ENCODE measurements at regions not wholly inside any gene's neighbourhood (a gene's known extent, or its start where the extent isn't known, plus 50 kb on each side); places are given as distances from the start of the nearest gene placed in this dataset.
"Not testable (repeated sequence)": the region's sequence is repeated elsewhere in the genome, so short reads cannot be mapped to it uniquely, and the experiment has no call there.

DNA sequence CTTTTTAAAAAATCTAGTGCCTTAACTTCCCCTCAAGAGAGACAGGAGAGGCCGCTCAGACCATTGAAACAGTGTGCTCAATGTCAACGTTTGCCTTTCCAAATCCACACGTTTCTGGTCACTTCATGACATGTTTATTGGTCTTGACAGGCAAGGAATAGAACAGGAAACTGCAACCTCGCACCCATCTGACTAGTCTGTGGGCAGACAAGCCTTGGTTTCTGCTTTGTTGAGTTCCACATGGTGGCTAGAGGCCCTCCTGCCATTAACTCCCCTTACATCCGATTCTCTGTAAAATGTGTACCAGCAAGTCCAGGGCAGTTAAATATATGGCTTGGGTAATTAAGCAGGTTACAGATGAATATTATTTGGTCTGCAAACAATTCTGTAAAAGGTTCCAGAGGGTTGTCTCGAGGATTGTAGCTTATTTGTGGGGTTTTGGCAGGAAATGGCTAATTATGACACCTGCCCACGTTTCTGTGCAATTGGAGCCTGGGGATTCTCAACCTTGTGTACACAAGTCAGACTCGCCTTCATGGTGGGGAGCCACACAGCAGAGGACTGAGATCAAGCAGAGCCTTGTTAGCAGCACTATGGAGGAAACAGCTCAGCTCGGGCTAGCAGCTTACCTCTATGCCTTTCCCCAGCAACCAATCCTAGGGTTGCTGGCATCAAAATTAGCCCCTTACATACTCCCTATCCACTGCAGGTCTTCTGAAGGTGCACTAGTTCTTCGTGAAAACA, 317.5 kb upstream of the IGF1R start:
- DNase-seq = no peak

DNA sequence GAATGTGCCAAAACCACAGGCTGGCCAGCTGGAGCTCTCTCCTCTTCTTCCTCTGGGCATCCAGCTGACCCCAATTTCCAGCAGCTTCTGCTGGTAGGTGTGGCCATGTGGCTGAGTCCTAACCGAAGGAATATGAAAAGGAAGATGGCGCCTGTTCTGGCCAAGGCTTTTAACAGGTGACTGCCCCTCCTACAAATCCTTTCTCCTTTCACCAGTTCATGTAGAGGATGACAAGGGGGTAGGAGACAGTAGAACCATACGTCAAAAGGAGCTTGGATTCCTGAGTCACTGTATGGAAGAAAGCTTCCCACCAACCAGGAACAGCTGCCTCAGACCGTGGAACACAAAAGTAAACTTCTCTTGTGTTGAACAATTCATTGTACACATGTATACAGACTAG, 316.7 kb upstream of the IGF1R start:
- DNase-seq = no peak

DNA sequence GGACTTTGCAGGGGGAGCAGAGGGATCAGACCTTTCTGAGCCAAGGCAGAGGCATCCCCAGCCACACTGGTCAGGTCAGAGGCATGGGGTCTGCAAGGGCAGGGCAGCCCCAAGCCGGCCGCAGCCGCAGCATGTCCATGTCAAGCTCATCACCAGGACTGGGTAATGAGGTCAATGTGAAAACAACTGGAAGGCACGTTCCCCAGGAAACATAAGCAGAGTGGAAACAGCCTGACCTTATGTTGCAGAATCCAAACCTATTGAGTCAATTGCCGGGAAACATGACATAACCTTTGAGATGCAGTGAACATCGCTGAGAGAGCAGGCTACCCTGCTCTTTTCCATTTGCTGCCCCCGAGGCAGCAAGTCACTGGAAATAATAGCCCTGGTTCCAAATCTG, 315.1 kb upstream of the IGF1R start:
- DNase-seq = no peak

DNA sequence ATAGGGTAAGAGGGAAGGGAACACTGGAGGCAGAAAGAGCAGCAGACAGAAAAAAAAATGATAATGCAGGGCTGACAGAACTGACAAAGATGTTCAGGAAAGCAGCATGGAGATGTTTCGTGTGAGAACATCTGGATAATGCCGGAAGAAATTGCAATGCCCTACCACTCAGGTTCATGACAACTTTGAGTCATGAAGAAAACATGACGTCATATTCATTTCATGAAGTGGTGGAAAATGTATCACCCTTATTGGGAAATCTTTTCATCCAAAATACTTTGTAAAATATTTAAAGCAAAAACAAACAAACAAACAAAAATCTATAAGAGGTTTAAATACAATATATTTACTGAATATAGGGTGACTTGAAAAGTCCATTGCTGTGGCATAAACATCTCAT, 305.4 kb upstream of the IGF1R start:
- DNase-seq = no peak

DNA sequence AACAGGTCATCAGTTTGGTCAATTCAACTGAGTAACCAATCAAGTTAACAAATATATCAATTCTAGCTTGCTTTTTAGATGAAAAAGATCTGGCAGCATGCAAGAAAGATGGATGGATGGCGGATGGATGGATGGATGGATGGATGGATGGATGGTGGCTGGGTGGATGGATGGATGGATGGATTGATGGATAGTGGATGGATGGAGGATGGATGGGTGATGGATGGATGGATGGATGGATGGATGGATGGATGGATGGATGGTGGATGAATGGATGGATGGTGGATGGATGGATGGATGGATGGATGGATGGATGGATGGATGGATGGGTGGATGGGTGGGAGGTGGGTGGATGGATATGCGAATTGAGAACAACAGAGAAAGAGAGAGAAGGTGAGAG, 303.7 kb upstream of the IGF1R start:
- no peak for DNase-seq

DNA sequence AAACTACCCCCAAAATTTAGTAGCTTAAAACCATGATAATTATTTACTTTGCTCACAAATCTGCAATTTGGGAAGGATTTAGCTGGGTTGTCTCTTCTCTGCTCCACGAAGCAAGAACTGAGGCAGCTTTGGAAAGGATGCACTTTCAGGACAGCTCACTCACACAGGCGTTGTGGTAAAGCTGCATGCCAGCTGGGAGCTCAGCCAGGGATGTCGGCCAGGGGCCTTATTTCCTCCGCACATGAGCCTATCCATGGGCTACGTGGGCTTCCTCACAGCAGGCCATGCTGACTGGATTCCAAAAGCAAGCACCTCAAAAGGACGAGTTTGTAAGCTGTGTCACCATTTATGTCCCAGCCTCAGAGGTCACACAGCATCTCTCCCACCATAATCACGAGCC, 301.3 kb upstream of the IGF1R start:
- peak; percentile 1 for DNase-seq

DNA sequence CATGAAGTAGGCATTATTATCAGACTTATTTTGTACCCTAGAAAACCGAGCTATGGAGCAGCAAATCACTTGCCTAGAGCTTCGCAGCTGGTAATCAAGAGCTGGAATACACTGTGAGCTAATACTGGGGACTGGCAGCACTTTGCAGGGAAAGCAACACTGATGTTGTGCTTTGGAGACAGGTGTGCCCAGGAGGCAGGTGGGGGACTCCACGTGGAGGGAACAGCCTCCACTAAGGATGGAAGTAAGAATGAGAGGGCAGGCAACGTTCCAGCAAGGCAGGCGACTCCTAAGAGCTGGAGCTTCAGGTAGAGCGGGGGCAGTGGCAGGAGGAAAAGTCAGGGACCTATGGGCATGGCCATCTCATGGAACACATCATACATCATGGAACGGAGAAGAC, 300.5 kb upstream of the IGF1R start:
- no peak for DNase-seq

DNA sequence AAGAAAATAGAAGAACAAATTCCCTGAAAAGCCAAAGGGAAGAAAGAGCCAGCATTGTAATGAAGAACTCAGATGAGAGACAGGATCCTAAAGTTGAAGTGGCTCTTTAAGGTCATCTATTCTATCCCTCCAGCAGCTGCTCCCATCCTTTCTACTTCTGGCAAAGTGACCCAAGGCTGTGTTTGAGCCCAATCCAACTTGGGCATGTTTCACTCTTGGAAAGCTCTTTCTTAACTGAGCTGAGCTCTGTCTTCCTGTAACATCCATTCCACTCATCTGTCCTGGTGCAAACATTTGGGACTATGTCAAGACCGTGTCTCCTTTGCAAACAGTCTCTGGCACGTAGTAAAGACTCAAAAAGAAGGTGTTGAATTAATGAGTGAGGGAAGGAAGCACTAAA, 298.1 kb upstream of the IGF1R start:
- DNase-seq = no peak

DNA sequence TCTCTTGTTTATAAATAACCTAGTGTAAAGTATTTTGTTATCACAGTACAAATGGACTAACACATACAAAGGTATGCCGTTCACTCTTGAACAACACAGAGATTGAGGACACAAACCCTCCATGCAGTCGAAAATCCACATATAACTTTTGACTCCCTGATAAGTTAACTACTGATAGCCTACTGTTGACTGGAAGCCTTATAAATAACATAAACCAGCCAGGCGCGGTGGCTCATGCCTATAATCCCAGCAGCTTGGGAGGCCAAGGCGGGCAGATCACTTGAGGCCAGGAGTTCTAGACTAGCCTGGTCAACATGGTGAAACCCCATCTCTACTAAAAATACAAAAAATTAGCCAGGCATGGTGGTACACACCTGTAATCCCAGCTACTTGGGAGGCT, 290.1 kb upstream of the IGF1R start:
- DNase-seq = not testable (repeated sequence)

DNA sequence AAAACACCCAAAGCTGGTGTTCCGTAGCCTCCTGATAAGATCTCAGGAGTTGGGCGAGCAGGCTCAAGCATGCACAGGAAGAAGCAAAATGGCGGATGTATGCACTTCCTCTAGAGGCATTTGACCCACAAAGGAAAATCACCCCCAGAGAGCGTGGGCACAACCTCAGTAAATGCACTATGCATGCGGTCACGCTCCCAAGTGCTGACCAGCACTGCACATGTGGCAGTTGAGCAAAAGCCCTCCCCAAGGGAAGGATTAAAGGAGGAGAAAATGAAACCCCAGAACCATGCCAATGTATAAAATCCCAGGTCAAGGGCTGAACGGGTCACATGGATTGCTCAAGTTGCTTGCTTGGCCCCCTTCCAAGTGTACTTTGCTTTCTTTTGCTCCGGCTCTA, 289.4 kb upstream of the IGF1R start:
- no peak for DNase-seq

DNA sequence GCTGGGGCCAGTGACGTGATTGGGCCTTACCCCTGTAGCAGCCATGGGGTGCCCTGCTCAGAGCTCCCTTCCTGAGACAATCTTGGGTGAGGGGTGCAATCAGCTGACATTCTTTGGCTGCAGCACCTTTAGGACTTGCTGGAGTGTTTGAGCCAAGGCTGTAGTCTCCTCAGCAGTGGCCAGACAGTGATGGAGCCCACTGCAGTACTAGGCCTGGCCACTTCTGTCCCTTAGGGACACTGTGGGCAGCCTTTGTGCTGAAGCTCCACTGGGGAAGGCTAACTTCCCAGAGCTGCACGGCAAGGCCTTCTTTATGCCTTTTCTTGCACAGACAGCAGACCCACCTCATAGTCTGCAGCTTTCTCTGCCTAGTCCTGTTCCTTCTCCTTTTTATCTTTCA, 284.9 kb upstream of the IGF1R start:
- DNase-seq = no peak

DNA sequence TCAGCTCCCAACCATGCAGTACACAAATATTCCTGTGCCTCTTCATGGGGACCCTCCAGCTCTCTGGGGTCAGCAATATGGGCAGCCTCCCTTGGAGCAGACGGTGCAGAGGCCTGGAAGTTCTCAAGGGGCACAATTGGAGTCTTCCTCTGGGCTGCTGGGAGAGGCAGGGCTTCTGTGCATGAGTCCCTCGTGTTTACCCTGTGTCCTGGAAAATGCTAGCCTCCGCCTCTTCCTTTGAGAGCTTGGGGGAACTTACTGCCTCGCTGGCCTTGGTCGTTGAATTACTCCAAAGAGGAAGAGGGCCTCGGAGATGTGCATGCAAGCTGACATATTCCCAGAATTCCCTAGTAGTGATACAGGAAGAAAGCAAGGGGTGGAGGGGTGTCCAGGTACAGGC, 284.4 kb upstream of the IGF1R start:
- DNase-seq = no peak

DNA sequence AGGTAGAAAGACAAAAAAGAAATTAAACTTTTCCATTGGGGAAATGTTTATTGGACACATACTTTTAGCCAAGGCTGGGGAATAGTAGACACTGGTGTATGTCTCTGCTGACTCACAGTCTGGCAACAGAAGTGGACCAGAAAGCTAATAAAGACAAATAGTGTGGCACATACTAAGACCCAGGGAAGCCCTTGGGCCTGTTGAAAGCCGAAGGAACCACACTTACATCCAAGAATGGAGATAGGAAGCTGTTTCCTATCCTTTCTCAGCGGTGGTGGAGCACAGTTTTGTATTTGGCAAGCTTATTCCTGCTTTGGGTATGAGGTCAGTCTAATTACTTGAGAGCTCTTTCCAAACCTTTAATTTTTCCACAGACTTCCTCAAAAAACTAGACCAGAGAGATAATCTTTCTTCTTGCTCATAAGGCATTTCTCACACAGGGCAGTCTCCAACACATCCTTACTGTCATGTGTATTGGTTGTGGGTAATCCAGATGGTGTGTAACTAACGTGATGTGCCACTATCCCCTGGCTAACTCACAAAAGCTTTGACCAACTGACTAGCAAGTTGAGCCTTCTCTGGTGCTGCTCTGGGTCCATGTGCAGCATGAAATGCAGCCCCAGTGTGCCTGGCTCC, 279.1 kb upstream of the IGF1R start:
- DNase-seq = no peak

DNA sequence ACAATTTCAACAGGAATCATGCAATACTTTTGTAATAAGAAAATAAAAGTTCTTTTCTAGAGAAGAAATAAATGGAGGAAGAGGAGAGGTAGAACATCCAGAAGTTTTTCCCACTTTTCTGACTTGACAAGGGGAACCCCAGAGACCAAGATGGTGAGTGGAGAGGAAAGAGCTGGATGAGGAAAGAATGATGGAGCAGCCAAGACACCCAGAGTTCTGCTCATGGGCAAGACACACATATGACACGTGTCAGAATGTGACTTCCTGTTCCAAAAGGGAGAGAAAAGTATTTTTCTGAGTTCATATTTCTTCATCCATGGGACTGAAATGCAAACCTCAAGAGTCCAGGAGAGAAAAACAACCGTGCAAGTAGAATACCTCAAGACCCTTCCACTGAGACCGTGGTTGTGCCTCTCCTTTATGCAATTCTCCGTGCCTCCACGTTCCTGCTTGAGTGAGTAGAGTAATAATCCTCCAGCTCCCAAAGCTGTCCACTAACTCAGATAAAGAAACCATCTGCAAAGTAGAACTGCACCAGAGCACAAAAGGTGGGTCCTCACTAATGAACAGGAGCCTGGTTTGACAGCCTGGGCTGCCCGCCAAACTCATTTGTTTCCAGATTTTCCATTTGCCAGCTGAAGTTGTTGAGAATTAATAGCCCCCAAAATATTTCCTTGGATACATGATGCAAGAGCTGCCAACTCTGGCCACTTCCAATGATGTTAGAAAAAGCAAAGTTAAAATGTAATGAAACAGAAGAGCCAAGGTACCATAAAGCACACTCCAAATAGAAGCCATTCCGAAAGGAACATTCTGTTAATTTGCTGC, 272.6 kb upstream of the IGF1R start:
- DNase-seq = no peak

DNA sequence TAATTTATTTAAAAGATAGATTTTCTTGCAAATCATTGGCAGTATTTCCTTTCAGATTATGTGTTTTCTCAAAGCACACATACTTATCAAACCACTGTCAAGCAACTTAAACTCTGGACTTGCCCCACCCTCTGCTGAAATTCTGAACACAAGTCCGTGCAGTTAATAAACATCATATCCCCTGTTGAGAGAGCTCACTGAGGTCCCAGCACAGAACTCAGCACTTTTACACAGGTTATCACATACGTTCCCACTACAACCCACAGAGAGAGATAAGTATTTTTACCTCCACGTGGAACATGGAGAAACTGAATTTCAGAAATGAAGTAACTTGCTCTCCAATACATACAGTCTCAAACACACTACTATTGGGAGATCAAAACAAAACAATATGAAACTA, 267.6 kb upstream of the IGF1R start:
- DNase-seq = no peak

DNA sequence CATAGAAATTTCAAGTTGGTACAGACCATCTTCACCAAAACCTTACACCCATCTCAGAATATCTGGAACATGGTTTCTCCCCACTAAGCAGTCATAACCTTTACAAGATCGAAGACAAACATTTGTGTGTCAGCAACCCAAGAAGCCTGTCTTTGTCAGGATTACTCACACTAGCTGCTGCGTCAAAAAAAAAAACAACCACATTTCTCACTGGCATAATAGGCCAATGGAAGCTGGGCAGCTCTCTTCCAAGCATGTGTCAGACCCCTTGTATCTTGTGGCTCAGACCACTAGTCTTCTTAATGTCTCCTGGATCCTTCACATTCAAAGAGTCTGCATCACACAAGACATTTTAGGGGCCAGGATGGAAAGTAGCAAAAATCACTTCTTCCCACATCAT, 266.9 kb upstream of the IGF1R start:
- DNase-seq = no peak

DNA sequence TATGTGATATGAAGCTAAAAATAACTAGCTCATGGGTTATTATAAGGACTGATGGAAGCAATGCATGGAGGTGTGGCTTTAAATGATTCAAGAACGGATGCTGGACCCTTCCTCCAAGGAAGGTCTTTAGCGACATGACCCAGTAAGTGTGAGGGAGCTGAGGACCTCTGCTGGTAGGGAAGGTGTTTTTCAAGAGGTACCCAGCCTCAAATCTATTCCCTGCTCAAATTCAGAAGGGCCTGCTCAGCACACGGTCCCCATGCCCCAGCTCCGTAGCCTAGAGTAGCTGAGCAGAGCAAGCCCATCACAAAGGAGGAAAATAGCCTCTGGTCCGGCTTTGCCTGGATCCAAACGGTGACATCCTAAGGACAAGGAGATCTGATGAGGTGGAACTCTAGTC, 266.2 kb upstream of the IGF1R start:
- no peak for DNase-seq

DNA sequence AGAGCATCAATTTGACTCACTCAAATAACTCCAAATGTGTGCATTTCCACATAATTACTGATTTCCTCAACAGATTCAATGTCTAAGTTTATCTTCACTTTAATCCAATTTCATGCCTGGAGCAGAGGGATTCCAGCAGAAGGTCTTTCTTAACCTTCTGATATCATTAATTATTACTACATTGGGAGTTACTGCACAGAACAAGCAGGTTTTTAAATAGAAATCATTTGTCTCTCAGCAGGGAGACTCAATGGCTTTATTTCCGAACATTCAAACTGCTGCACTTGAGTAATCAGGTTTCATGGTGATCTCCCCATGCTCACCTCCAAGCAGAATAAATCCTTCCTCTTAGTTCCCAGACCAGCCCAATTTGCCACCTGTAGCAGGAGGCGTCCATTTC, 264.8 kb upstream of the IGF1R start:
- no peak for DNase-seq

DNA sequence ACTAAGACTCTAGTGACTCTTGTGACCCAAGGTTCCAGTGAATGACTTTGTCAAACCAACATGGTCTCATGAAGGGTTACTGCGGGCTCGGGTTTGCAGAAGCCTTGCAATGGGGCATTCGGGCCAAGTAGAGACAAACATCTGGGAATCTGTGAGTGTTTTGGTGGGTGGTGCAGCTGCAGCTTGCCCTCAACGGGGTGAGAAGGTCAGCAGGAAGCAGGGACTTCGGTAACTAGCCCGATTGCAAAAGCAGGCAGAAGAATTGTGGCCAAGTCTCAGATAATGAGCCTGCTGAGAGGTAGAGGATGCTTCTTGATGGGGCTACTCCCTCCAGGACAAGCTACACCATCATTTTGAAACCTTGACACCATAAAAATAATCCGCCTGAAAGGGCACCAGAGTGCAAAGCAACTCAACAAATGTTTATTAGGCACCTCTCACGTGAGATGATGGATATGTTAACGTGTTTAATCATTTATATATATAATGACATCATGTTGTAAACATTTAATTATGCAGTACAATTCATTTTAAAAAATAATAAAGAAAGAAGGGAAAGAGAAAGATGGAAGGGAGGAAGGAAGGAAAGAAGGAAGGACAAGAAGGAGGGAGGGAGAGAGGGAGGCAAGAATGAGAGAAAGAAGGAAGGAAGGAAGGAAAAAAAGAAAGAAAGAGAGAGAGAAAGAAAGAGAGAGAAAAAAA, 263.9 kb upstream of the IGF1R start:
- DNase-seq = no peak

DNA sequence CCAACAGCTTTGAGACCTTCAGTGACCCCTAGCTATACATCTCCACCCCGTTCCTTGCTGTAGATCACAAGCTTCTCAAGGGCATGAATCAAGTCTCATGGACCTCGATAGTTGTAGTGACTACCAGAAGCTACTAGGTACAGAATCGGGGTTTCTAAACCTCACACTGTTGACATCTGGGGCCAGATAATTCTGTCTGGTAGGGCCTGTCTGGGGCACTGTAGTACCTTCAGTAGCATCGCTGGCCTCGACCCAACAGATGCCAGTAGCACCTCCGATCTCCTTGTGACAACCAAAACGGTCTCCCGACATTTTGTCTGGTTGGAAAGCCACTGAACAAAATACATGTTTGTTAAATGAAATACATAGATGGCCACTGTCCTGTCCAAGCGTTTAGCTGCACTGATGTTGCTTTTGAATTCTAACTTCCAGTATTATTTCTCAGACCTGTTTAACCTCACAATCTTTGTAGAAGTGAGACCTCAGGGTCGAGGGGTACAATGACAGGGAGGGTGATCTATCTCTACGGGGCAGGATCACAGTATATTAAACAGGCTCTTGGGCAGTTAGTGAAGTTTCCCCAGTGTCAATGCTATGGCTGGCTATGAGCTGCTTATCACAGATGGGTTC, 262.5 kb upstream of the IGF1R start:
- no peak for DNase-seq

DNA sequence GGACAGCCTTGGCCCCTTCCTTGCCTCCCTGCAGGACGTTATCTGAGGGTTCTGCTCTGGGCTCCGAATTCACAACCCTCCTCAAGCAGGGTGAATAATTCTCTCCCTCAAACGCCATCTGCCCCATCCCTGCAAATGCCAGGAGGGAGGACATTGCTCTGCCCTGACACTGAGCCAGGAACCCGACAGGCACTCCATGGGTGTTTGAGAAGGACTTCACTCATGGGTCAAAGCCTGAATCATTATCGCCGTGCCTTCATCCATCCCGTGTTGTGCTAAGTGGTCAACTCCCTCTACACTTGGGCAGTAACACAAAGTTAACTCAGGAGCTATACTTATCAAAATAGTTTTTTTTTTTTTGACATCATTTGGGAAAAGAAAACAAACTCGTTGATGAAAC, 261.8 kb upstream of the IGF1R start:
- no peak for DNase-seq

DNA sequence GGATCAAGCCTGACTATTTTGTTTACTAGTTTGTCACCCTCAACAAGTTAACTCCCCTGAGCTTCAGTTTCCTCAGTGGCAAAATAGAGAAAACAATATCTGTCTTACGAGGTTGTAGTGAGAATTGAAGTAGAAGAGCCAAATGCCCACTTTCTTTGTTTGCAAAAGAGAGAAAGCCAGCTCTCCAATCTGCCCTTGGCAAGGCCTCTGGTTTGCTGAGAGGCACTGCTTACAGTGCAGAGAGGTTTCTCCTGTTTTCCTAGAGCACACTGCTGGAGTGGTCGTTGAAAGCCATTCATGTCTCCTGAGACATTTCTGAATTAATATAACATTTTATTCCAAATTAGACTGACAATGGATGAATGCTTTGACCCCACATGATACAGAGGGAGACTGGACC, 260.5 kb upstream of the IGF1R start:
- DNase-seq = no peak

Data from fibroblast of skin of scalp (primary cell).